ENCODE measurements at regions not wholly inside any gene's neighbourhood (a gene's known extent, or its start where the extent isn't known, plus 50 kb on each side); places are given as distances from the start of the nearest gene placed in this dataset.

GRCh38 chr1:29829448-29830344 is 593.4 kb downstream of the PTPRU start:
- no peaks in the 10 kb centered on the region for H3K27me3 Mint-ChIP-seq
- no peaks in the 10 kb centered on the region for H3K4me1 Mint-ChIP-seq
- H3K4me3 Mint-ChIP-seq: no peak overlapping the region
- H3K9me3 Mint-ChIP-seq: no peaks in the 10 kb centered on the region
- intact Hi-C loops (cut with micrococcal nuclease): no loop called here
- no peak overlapping the region for H3K27ac Mint-ChIP-seq
- H3K36me3 Mint-ChIP-seq (ENCODE audit: low read depth): no peaks in the 10 kb centered on the region
- no peak for DNase-seq

GRCh38 chr1:29828526-29829447 is 592.5 kb downstream of the PTPRU start:
- DNase-seq: no peak
- no peaks in the 10 kb centered on the region for H3K36me3 Mint-ChIP-seq (ENCODE audit: low read depth)
- no peaks in the 10 kb centered on the region for H3K9me3 Mint-ChIP-seq
- no peak overlapping the region for H3K27ac Mint-ChIP-seq
- no peaks in the 10 kb centered on the region for H3K27me3 Mint-ChIP-seq
- H3K4me1 Mint-ChIP-seq: no peaks in the 10 kb centered on the region
- intact Hi-C loops (cut with micrococcal nuclease): no loop called here
- no peak overlapping the region for H3K4me3 Mint-ChIP-seq

GRCh38 chr1:29827801-29828525 is 591.6 kb downstream of the PTPRU start:
- H3K36me3 Mint-ChIP-seq (ENCODE audit: low read depth): no peaks in the 10 kb centered on the region
- intact Hi-C loops (cut with micrococcal nuclease): no loop called here
- H3K4me1 Mint-ChIP-seq: no peaks in the 10 kb centered on the region
- no peaks in the 10 kb centered on the region for H3K27me3 Mint-ChIP-seq
- H3K4me3 Mint-ChIP-seq: no peak overlapping the region
- DNase-seq: no peak
- no peak overlapping the region for H3K27ac Mint-ChIP-seq
- no peaks in the 10 kb centered on the region for H3K9me3 Mint-ChIP-seq

- intact Hi-C loops (cut with micrococcal nuclease): no loop called here
- no peak for DNase-seq
- no peaks in the 10 kb centered on the region for H3K4me1 Mint-ChIP-seq
- H3K27me3 Mint-ChIP-seq: no peaks in the 10 kb centered on the region
- H3K27ac Mint-ChIP-seq: no peak overlapping the region
- H3K9me3 Mint-ChIP-seq: no peaks in the 10 kb centered on the region
- no peak overlapping the region for H3K4me3 Mint-ChIP-seq
- no peaks in the 10 kb centered on the region for H3K36me3 Mint-ChIP-seq (ENCODE audit: low read depth)
Observed at GRCh38 chr1:29827237-29827750, 591.0 kb downstream of the PTPRU start.

GRCh38 chr1:29826646-29827045 is 590.3 kb downstream of the PTPRU start:
- DNase-seq: no peak
- no peaks in the 10 kb centered on the region for H3K27me3 Mint-ChIP-seq
- H3K27ac Mint-ChIP-seq: no peak overlapping the region
- H3K9me3 Mint-ChIP-seq: no peaks in the 10 kb centered on the region
- no peak overlapping the region for H3K4me3 Mint-ChIP-seq
- H3K4me1 Mint-ChIP-seq: no peaks in the 10 kb centered on the region
- intact Hi-C loops (cut with micrococcal nuclease): no loop called here
- no peaks in the 10 kb centered on the region for H3K36me3 Mint-ChIP-seq (ENCODE audit: low read depth)

- Mint-ChIP-seq H3K4me1 (no peaks in the 10 kb centered on the region), H3K9me3 (no peaks in the 10 kb centered on the region), H3K36me3 (ENCODE audit: low read depth) (no peaks in the 10 kb centered on the region), H3K27ac (no peak overlapping the region), H3K27me3 (peaks cover 5% of the 10 kb centered on the region), H3K4me3 (no peak overlapping the region)
- intact Hi-C loops (cut with micrococcal nuclease): no loop called here
- no peak for DNase-seq
Observed at GRCh38 chr1:29825941-29826415, 589.7 kb downstream of the PTPRU start.

- H3K36me3 Mint-ChIP-seq (ENCODE audit: low read depth): no peaks in the 10 kb centered on the region
- H3K4me1 Mint-ChIP-seq: no peaks in the 10 kb centered on the region
- H3K4me3 Mint-ChIP-seq: no peak overlapping the region
- H3K27ac Mint-ChIP-seq: no peak overlapping the region
- intact Hi-C loops (cut with micrococcal nuclease): no loop called here
- H3K9me3 Mint-ChIP-seq: no peaks in the 10 kb centered on the region
- peaks cover 11% of the 10 kb centered on the region for H3K27me3 Mint-ChIP-seq
- DNase-seq: no peak
Observed at GRCh38 chr1:29825274-29825940, 589.1 kb downstream of the PTPRU start.

- no peak for DNase-seq
- intact Hi-C loops (cut with micrococcal nuclease): no loop called here
- H3K36me3 Mint-ChIP-seq (ENCODE audit: low read depth): no peaks in the 10 kb centered on the region
- no peaks in the 10 kb centered on the region for H3K9me3 Mint-ChIP-seq
- no peak overlapping the region for H3K4me3 Mint-ChIP-seq
- no peak overlapping the region for H3K27ac Mint-ChIP-seq
- no peaks in the 10 kb centered on the region for H3K4me1 Mint-ChIP-seq
- H3K27me3 Mint-ChIP-seq: peaks cover 17% of the 10 kb centered on the region
Observed at GRCh38 chr1:29824511-29825273, 588.4 kb downstream of the PTPRU start.

- Mint-ChIP-seq H3K27ac (no peak overlapping the region), H3K4me1 (no peaks in the 10 kb centered on the region), H3K4me3 (no peak overlapping the region), H3K27me3 (peaks cover 21% of the 10 kb centered on the region), H3K36me3 (ENCODE audit: low read depth) (no peaks in the 10 kb centered on the region), H3K9me3 (no peaks in the 10 kb centered on the region)
- DNase-seq: no peak
- intact Hi-C loops (cut with micrococcal nuclease): no loop called here
Observed at GRCh38 chr1:29824025-29824424, 587.7 kb downstream of the PTPRU start.

- H3K9me3 Mint-ChIP-seq: no peaks in the 10 kb centered on the region
- H3K36me3 Mint-ChIP-seq (ENCODE audit: low read depth): no peaks in the 10 kb centered on the region
- H3K27me3 Mint-ChIP-seq: peaks cover 24% of the 10 kb centered on the region
- intact Hi-C loops (cut with micrococcal nuclease): no loop called here
- no peak overlapping the region for H3K27ac Mint-ChIP-seq
- DNase-seq: no peak
- no peak overlapping the region for H3K4me3 Mint-ChIP-seq
- H3K4me1 Mint-ChIP-seq: no peaks in the 10 kb centered on the region
Observed at GRCh38 chr1:29823561-29823960, 587.2 kb downstream of the PTPRU start.

- Mint-ChIP-seq H3K27ac (no peak overlapping the region), H3K4me3 (no peak overlapping the region)
Observed at GRCh38 chr1:29821605-29822004, 585.3 kb downstream of the PTPRU start.

GRCh38 chr1:29820401-29820800 is 584.1 kb downstream of the PTPRU start:
- DNase-seq: no peak
- Mint-ChIP-seq H3K9me3 (no peaks in the 10 kb centered on the region), H3K27me3 (peaks cover 45% of the 10 kb centered on the region), H3K4me1 (no peaks in the 10 kb centered on the region), H3K36me3 (ENCODE audit: low read depth) (no peaks in the 10 kb centered on the region), H3K4me3 (no peak overlapping the region), H3K27ac (no peak overlapping the region)
- intact Hi-C loops (cut with micrococcal nuclease): no loop called here

More at GRCh38 chr1:29821605-29822004, 585.3 kb downstream of the PTPRU start:
- peaks cover 35% of the 10 kb centered on the region for H3K27me3 Mint-ChIP-seq
- no peaks in the 10 kb centered on the region for H3K36me3 Mint-ChIP-seq (ENCODE audit: low read depth)
- no peaks in the 10 kb centered on the region for H3K9me3 Mint-ChIP-seq
- DNase-seq: no peak
- no peaks in the 10 kb centered on the region for H3K4me1 Mint-ChIP-seq
- intact Hi-C loops (cut with micrococcal nuclease): no loop called here

All from activated CD4-positive, alpha-beta T cell treated with anti-CD3 and anti-CD28 coated beads, Interleukin-2, amount 10 ng/mL, durations not matched to agents 24 days and 14 days (primary cell).